RWPE1 (cell line): ENCODE measurements at regions not wholly inside any gene's neighbourhood (a gene's known extent, or its start where the extent isn't known, plus 50 kb on each side); places are given as distances from the start of the nearest gene placed in this dataset.

ENCODE experiments used
- CTCF ChIA-PET: fragments of 350-600 bp; sonication (Branson Sonifier 250); formaldehyde crosslinking; extraction: SDS; loops from one replicate; lab custom pipeline; 2021; lab: Yijun Ruan, JAX
- POLR2A ChIA-PET: fragments of 400-600 bp; formaldehyde crosslinking; extraction: SDS; loops from one replicate; lab custom pipeline; 2020; ENCODE audit warnings: antibody characterized with exemption; ENCODE audit not compliant: low non-redundant PET; lab: Yijun Ruan, JAX
- DNase-seq: peaks from one replicate; pipeline ENCODE4 v3.0.0; 2012; ENCODE audit warnings: low spot score
- H3K27ac ChIP-seq: fragments of 450-650 bp; 2 replicates; pipeline ENCODE4 v1.5.1; 2017
- CTCF ChIP-seq: fragments of 450-650 bp; conservative IDR thresholded peaks from 2 replicates; pipeline ENCODE4 v1.5.1; 2017; ENCODE audit warnings: low read depth, mild to moderate bottlenecking

DNA sequence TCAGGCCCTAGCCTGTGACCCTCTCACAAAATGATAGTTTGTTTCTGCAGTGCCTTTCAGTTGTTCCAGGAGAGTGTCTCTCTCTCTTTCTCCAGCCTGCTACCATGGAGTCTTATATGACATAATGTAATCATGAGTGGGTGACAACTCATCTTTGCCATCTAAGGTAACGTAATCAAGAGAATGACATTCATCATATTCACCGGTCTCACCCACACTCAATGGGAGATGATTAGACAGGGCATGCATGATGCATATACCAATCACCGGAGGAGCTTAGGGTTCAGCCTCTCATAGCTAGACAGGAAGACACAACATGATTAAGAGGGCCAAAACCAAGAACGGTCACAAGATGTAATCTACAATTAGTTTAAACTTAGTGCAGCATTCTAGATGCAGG lies 97.1 kb upstream of the FAM9B start:
- CTCF ChIA-PET = no interaction called here
- H3K27ac ChIP-seq = no peak overlapping the region
- DNase-seq = no peak
- TF ChIP-seq CTCF = no peak
- POLR2A ChIA-PET = no interaction called here

- H3K27ac ChIP-seq = no peak overlapping the region
- POLR2A ChIA-PET = no interaction called here
- no peak for DNase-seq
- CTCF ChIA-PET = no interaction called here
- no peak for TF ChIP-seq CTCF
These were observed 98.2 kb upstream of the FAM9B start for GRCh38 chrX:9132036-9132638.

DNA sequence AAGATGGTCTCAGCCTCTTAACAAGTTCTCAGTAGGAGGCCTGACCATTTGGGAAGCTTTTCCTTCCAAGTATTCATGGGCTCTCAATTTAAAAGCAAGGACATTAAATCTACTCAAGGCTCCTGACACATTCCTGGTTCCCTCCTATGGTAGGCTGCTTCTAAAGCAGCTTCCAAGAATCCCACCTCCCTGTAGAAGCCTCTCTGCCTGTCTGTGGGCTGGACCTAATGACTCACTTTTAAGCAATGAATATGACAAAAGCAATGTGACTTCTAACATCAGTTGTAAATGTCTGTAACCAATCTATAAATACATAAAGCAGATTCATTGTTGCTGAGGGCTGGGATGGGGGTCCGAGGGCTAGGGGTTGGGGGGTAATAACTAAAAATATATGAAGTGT lies 99.5 kb upstream of the FAM9B start:
- POLR2A ChIA-PET = no interaction called here
- CTCF ChIA-PET = no interaction called here
- no peak overlapping the region for H3K27ac ChIP-seq
- no peak for TF ChIP-seq CTCF
- DNase-seq = no peak

- no peak for DNase-seq
- TF ChIP-seq CTCF = no peak
- no peak overlapping the region for H3K27ac ChIP-seq
- ChIA-PET CTCF (no interaction called here), POLR2A (no interaction called here)
These were observed 100.4 kb upstream of the FAM9B start for GRCh38 chrX:9134366-9134765.

GRCh38 chrX:9135901-9136510 lies 102.1 kb upstream of the FAM9B start:
- H3K27ac ChIP-seq = no peak overlapping the region
- CTCF ChIA-PET = no interaction called here
- no peak for DNase-seq
- TF ChIP-seq CTCF = no peak
- POLR2A ChIA-PET = no interaction called here

DNA sequence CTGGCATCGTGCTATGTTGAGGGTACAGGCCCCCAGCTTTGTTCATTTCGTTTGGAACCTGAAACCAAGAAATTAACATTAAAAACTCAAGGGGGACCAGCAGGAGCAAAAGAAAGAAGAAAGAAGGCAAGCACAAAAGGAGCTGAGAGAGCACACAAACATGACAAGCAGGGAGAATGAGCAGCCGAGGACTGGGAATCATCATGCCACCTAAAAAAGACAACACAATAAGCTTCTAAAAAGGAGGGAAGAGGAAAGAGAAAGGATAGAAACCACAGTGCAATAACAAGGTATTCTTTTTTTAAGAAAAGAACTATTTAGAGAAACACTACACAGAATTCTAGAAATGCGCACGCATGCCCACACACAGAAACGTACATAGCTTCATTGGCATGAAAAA lies 103.2 kb upstream of the FAM9B start:
- H3K27ac ChIP-seq = no peak overlapping the region
- no peak for TF ChIP-seq CTCF
- ChIA-PET POLR2A (no interaction called here), CTCF (no interaction called here)
- no peak for DNase-seq
